ENCODE measurements at regions not wholly inside any gene's neighbourhood (a gene's known extent, or its start where the extent isn't known, plus 50 kb on each side); places are given as distances from the start of the nearest gene placed in this dataset.
"Not testable (repeated sequence)": the region's sequence is repeated elsewhere in the genome, so short reads cannot be mapped to it uniquely, and the experiment has no call there.

GRCh38 chr5:100119903-100120302 is 415.3 kb upstream of the FAM174A start:
- no peak overlapping the region for H3K4me3 ChIP-seq (ENCODE audit: low read depth, low read length)
- TF ChIP-seq CTCF (conservative IDR thresholded peaks at IDR 0.05; ENCODE audit: low read depth, low read length), result no peak
- no peak for DNase-seq (ENCODE audit: low read depth)

- DNase-seq (ENCODE audit: low read depth), result no peak
- no peak overlapping the region for H3K4me3 ChIP-seq (ENCODE audit: low read depth, low read length)
- no peak for TF ChIP-seq CTCF (conservative IDR thresholded peaks at IDR 0.05; ENCODE audit: low read depth, low read length)
These were observed 424.7 kb upstream of the FAM174A start for GRCh38 chr5:100110497-100110896.

DNA sequence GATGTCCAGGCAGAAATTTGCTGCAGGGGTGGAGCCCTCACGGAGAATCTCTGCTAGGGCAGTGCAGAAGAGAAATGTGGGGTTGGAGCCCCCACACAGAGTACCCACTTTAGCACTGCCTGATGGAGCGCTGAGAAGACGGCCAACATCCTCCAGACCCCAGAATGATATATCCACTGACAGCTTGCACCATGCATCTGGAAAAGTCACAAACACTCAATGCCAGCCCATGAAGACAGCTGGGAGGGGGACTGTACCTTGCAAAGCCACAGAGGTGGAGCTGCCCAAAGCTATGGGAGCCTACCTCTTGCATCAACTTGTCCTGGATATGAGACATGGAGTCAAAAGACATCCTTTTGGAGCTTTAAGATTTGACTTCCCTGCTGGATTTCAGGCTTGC is 426.3 kb upstream of the FAM174A start:
- TF ChIP-seq CTCF (conservative IDR thresholded peaks at IDR 0.05; ENCODE audit: low read depth, low read length), result no peak
- DNase-seq (ENCODE audit: low read depth), result no peak
- no peak overlapping the region for H3K4me3 ChIP-seq (ENCODE audit: low read depth, low read length)

DNA sequence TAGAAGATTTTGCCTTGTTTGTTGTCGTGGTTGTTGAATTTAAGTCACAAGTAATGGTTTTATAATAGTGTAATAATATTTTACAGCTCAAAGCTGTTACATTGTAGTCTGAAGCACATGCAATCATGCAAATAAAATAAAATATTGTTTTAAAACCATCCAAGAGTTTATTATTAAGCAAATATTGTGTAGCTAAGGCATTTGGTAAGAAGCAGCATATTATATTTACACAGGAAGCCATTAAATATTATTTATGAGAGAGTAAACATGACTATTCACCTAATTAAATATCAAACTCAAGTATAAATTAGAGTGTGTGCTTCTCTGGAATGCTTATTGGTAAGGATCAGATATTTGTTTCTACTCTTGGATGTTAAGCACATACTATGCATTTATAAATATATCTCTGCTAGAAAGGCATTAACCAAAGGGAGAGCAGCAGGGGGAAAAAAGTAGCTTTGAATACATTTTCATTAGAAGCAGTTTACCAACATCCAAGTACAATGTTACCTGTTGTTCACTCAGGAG is 431.5 kb upstream of the FAM174A start:
- not testable (repeated sequence) for H3K4me3 ChIP-seq (ENCODE audit: low read depth, low read length); DNase-seq (ENCODE audit: low read depth)

DNA sequence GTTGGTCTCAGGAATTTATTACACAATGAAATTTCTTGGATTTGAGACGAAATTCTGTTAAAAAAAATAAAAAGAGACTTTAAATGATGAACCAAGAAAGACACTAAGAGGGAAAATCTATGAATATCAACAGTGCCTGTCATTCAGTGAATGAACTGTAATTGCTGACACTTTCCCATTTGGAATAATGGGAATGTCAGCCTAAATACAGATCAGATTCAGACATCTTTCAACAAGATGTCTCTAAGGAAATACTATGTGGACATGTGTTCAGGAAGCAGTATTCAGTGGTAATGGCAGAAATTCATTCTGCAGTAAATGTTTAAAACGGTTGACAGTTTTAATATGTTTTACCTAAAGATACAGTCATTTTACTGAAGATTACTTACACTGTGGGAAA is 433.7 kb upstream of the FAM174A start:
- DNase-seq (ENCODE audit: low read depth); H3K4me3 ChIP-seq (ENCODE audit: low read depth, low read length): not testable (repeated sequence)

DNA sequence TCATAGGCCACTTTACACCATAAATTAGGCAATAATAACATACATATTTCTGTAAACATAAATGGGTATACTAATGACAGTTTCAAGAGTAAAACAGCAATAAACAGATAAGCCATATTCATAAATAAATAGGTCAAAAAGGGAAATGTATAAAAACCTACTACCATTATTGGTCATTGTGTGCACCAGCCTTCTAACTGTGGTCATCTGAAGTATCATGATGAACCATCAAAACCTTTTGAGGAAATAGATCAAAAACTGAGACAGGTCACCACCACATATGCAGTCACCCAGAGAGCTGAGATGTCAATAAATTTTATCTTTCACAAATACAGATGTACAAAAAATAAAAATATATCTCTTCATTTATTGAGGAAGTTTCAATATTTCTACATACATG is 438.8 kb upstream of the FAM174A start:
- not testable (repeated sequence) for H3K4me3 ChIP-seq (ENCODE audit: low read depth, low read length); DNase-seq (ENCODE audit: low read depth)

DNA sequence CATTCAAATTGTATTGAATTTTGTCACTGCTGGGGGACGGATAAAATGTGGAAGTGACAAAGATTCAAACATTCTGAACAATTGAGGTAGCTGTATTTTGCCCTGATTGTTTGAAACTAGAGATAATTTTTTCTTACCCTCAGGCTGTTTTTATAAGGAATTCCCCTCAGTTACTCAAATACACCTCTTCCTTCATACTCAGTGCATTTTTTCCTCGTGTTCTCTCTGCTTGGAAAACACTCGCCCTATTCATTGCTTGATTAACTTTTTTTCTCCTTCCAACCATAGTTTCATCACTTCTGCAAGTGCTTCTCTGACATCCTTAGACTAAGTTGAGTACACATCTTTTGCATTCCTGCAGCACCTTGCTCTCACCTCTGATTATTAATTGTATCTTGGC is 454.5 kb upstream of the FAM174A start:
- not testable (repeated sequence) for H3K4me3 ChIP-seq (ENCODE audit: low read depth, low read length); DNase-seq (ENCODE audit: low read depth)

DNA sequence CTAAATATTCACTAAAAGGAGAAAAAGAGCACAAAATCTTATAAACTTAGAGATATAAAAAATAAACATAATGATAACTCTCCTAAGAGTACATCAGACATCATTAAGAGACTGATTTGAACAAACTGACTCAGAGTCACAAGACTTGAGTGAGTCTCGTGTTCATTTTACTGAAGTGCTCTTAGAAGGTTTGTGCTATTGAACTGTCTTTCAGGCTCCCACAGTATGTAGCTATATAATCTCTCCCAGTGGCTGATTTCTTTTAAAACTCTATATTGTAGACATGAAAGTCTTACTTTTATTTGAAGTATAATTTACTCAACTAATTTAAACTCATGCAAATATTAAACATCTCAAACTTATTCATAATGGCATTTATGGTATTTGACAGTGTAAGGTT is 456.0 kb upstream of the FAM174A start:
- DNase-seq (ENCODE audit: low read depth), result peak; percentile 2
- H3K4me3 ChIP-seq (ENCODE audit: low read depth, low read length), result not testable (repeated sequence)

- not testable (repeated sequence) for H3K4me3 ChIP-seq (ENCODE audit: low read depth, low read length); DNase-seq (ENCODE audit: low read depth)
These were observed 469.2 kb upstream of the FAM174A start for GRCh38 chr5:100066020-100066419.

GRCh38 chr5:100043475-100043874 is 491.7 kb upstream of the FAM174A start:
- TF ChIP-seq CTCF (conservative IDR thresholded peaks at IDR 0.05; ENCODE audit: low read depth, low read length), result no peak
- H3K4me3 ChIP-seq (ENCODE audit: low read depth, low read length), result no peak overlapping the region
- DNase-seq (ENCODE audit: low read depth), result no peak

DNA sequence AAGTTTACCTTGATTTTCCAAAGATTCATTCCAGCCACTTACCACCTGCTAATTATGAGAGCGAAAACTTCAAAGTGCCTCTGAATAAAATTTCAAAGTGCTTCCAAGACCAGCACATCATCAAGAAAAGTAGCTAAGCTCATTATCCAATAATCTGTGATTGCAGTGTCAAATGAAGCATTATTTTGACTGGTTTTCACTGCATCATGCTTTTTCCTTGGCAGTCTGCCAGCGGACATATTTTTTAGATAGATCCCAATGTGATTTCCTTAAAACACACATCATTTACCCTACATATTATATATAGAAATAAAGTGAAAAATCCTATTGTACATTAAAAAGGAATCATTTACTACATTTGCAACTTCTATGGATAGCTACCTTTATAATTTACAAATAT is 508.6 kb upstream of the FAM174A start:
- DNase-seq (ENCODE audit: low read depth), result peak; percentile 2
- no peak for TF ChIP-seq CTCF (conservative IDR thresholded peaks at IDR 0.05; ENCODE audit: low read depth, low read length)
- H3K4me3 ChIP-seq (ENCODE audit: low read depth, low read length), result no peak overlapping the region
